ENCODE measurements at regions not wholly inside any gene's neighbourhood (a gene's known extent, or its start where the extent isn't known, plus 50 kb on each side); places are given as distances from the start of the nearest gene placed in this dataset.

GRCh38 chr5:20515606-20516005 lies 527.6 kb upstream of the CDH18 start:
- no peak for DNase-seq (ENCODE audit: low spot score)
- no peaks in the 10 kb centered on the region for H3K36me3 Mint-ChIP-seq (ENCODE audit: low read depth, unreplicated experiment)
- H3K27me3 Mint-ChIP-seq (ENCODE audit: unreplicated experiment): no peaks in the 10 kb centered on the region
- no peak overlapping the region for H3K27ac Mint-ChIP-seq (ENCODE audit: unreplicated experiment)
- no peak for TF ChIP-seq CTCF (IDR thresholded peaks at IDR 0.05; ENCODE audit: unreplicated experiment)
- H3K4me3 Mint-ChIP-seq (ENCODE audit: unreplicated experiment): no peak overlapping the region
- no peaks in the 10 kb centered on the region for H3K9me3 Mint-ChIP-seq (ENCODE audit: unreplicated experiment)
- no peaks in the 10 kb centered on the region for H3K4me1 Mint-ChIP-seq (ENCODE audit: unreplicated experiment)

GRCh38 chr5:20514145-20514544 lies 526.1 kb upstream of the CDH18 start:
- Mint-ChIP-seq H3K36me3 (ENCODE audit: low read depth, unreplicated experiment) (no peaks in the 10 kb centered on the region), H3K4me3 (ENCODE audit: unreplicated experiment) (no peak overlapping the region), H3K4me1 (ENCODE audit: unreplicated experiment) (no peaks in the 10 kb centered on the region), H3K9me3 (ENCODE audit: unreplicated experiment) (no peaks in the 10 kb centered on the region), H3K27ac (ENCODE audit: unreplicated experiment) (no peak overlapping the region), H3K27me3 (ENCODE audit: unreplicated experiment) (no peaks in the 10 kb centered on the region)
- no peak for TF ChIP-seq CTCF (IDR thresholded peaks at IDR 0.05; ENCODE audit: unreplicated experiment)
- no peak for DNase-seq (ENCODE audit: low spot score)

- Mint-ChIP-seq H3K27ac (ENCODE audit: unreplicated experiment) (no peak overlapping the region), H3K4me1 (ENCODE audit: unreplicated experiment) (peaks cover 4% of the 10 kb centered on the region), H3K36me3 (ENCODE audit: low read depth, unreplicated experiment) (no peaks in the 10 kb centered on the region), H3K4me3 (ENCODE audit: unreplicated experiment) (no peak overlapping the region), H3K27me3 (ENCODE audit: unreplicated experiment) (no peaks in the 10 kb centered on the region), H3K9me3 (ENCODE audit: unreplicated experiment) (no peaks in the 10 kb centered on the region)
- no peak for DNase-seq (ENCODE audit: low spot score)
- TF ChIP-seq CTCF (IDR thresholded peaks at IDR 0.05; ENCODE audit: unreplicated experiment): no peak
Measured at GRCh38 chr5:20500546-20500945, 512.5 kb upstream of the CDH18 start.

GRCh38 chr5:20498926-20499325 lies 510.9 kb upstream of the CDH18 start:
- Mint-ChIP-seq H3K27ac (ENCODE audit: unreplicated experiment) (no peak overlapping the region), H3K4me1 (ENCODE audit: unreplicated experiment) (peaks cover 9% of the 10 kb centered on the region), H3K9me3 (ENCODE audit: unreplicated experiment) (no peaks in the 10 kb centered on the region), H3K27me3 (ENCODE audit: unreplicated experiment) (no peaks in the 10 kb centered on the region), H3K4me3 (ENCODE audit: unreplicated experiment) (no peak overlapping the region), H3K36me3 (ENCODE audit: low read depth, unreplicated experiment) (no peaks in the 10 kb centered on the region)
- no peak for TF ChIP-seq CTCF (IDR thresholded peaks at IDR 0.05; ENCODE audit: unreplicated experiment)
- DNase-seq (ENCODE audit: low spot score): no peak

GRCh38 chr5:20498102-20498501 lies 510.1 kb upstream of the CDH18 start:
- Mint-ChIP-seq H3K9me3 (ENCODE audit: unreplicated experiment) (no peaks in the 10 kb centered on the region), H3K36me3 (ENCODE audit: low read depth, unreplicated experiment) (no peaks in the 10 kb centered on the region), H3K4me1 (ENCODE audit: unreplicated experiment) (peaks cover 9% of the 10 kb centered on the region), H3K27ac (ENCODE audit: unreplicated experiment) (no peak overlapping the region), H3K4me3 (ENCODE audit: unreplicated experiment) (no peak overlapping the region), H3K27me3 (ENCODE audit: unreplicated experiment) (no peaks in the 10 kb centered on the region)
- no peak for DNase-seq (ENCODE audit: low spot score)
- TF ChIP-seq CTCF (IDR thresholded peaks at IDR 0.05; ENCODE audit: unreplicated experiment): no peak
